Skeletal muscle satellite cell (primary cell): ENCODE measurements at regions not wholly inside any gene's neighbourhood (a gene's known extent, or its start where the extent isn't known, plus 50 kb on each side); places are given as distances from the start of the nearest gene placed in this dataset.
"Not testable (repeated sequence)": the region's sequence is repeated elsewhere in the genome, so short reads cannot be mapped to it uniquely, and the experiment has no call there.

Source experiments
- H3K27me3 ChIP-seq: 2 replicates; pipeline ENCODE4 v1.7.0; 2013; ENCODE audit warnings: low read length; ENCODE audit not compliant: control insufficient read depth, insufficient read depth
- H3K36me3 ChIP-seq: 2 replicates; pipeline ENCODE4 v1.7.0; 2013; ENCODE audit warnings: mild to moderate bottlenecking, control low read depth, low read length; ENCODE audit not compliant: insufficient read depth
- H3K4me1 ChIP-seq: 2 replicates; pipeline ENCODE4 v1.7.0; 2013; ENCODE audit warnings: low read length; ENCODE audit not compliant: control insufficient read depth, insufficient read depth
- H3K4me2 ChIP-seq: 2 replicates; pipeline ENCODE4 v1.7.0; 2013; ENCODE audit warnings: mild to moderate bottlenecking, low read length
- H3K4me3 ChIP-seq: 2 replicates; pipeline ENCODE4 v1.7.0; 2013; ENCODE audit warnings: low read length
- H3K9ac ChIP-seq: 2 replicates; pipeline ENCODE4 v1.7.0; 2013; ENCODE audit warnings: mild to moderate bottlenecking, low read depth, low read length, moderate library complexity
- H3K9me3 ChIP-seq: replicated peaks from 2 replicates; pipeline ENCODE4 v1.7.0; 2013; ENCODE audit warnings: mild to moderate bottlenecking, control low read depth, low read length

DNA sequence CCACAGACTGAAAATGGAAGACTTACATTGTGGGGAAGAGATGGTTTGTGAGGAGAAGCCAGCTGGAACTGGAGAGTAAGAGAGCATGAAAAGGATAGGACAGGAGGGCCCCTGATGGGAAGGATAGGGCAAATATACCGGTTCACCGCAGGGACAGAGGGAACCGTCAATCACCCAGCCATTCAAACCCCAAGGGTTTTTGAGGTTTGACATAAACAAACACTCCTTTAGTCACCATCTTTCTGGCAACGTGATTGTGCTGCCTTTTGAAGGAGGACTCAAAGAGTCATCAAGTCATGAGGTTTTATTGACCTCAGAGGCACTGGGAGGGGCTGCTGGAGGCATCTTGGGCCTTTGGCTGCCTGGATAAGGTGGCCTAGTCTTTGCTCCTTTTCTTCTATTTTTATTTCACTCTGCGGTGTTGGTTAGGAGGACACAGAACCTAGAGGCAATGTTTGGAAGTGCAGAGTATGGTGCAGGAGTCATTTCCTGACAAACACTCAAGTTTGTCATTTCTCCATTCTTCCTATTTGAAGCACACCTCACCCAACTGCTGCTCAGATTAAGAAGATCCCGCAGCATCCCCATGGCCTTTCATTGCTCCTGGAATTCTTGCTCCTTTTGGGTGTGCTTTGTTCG lies 487.3 kb upstream of the SPRED2 start:
- Histone ChIP-seq H3K4me2 (no peak overlapping the region), H3K27me3 (peaks cover 11% of the 10 kb centered on the region), H3K36me3 (no peaks in the 10 kb centered on the region), H3K9me3 (no peaks in the 10 kb centered on the region), H3K4me3 (no peak overlapping the region), H3K4me1 (no peaks in the 10 kb centered on the region), H3K9ac (no peak overlapping the region)

DNA sequence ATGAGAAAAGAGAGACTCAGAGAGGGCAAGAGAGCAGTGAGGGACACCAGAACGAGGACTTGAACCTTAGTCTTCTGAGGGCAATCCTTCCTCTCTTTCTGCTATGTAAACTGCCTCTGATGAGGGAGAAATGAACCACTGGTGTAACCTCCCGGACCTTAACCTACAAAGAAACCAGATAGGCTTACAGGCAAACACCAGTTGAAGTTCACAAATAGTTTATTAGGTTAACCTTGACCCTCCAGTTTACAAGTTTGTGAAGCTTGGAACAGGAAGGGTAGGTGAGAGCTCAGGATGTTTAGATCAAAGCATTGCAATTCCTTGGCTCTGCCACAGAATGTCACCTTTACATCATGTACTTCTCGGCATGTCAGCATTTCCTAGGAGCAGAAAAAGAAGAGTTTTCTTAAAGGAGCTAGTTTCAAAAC lies 486.4 kb upstream of the SPRED2 start:
- Histone ChIP-seq H3K27me3 (peaks cover 11% of the 10 kb centered on the region), H3K4me2 (no peak overlapping the region), H3K4me3 (no peak overlapping the region), H3K9me3 (no peaks in the 10 kb centered on the region), H3K36me3 (no peaks in the 10 kb centered on the region), H3K9ac (no peak overlapping the region), H3K4me1 (no peaks in the 10 kb centered on the region)

DNA sequence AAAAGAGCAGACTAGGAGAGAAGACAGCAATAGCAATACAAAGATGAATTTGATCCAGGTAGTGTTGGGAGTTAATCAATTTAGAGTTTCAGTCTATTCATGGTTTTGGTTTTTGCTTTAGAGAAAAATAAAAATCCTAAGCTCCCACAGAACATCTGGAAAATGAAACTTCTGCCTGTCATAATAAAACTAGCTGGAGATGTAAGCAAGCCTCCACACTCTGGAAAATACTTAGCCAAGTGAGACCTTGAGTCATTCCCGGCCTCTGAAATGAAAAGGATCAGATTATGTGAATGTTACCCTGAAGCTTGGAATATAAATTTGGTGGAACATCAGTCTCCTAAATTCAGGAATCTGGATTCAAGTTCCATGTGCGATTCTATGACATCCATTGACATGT lies 485.6 kb upstream of the SPRED2 start:
- Histone ChIP-seq H3K4me3 (no peak overlapping the region), H3K4me1 (no peaks in the 10 kb centered on the region), H3K36me3 (no peaks in the 10 kb centered on the region), H3K9me3 (no peaks in the 10 kb centered on the region), H3K9ac (no peak overlapping the region), H3K27me3 (peaks cover 11% of the 10 kb centered on the region), H3K4me2 (no peak overlapping the region)

- Histone ChIP-seq H3K27me3 (peaks cover 8% of the 10 kb centered on the region), H3K36me3 (no peaks in the 10 kb centered on the region), H3K4me1 (no peaks in the 10 kb centered on the region), H3K4me2 (no peak overlapping the region), H3K9me3 (no peaks in the 10 kb centered on the region), H3K4me3 (no peak overlapping the region), H3K9ac (no peak overlapping the region)
Observed at GRCh38 chr2:65916785-65917295, 484.4 kb upstream of the SPRED2 start.

GRCh38 chr2:65916177-65916576 lies 483.8 kb upstream of the SPRED2 start:
- Histone ChIP-seq H3K9ac (no peak overlapping the region), H3K4me2 (no peak overlapping the region), H3K4me1 (no peaks in the 10 kb centered on the region), H3K4me3 (no peak overlapping the region), H3K9me3 (no peaks in the 10 kb centered on the region), H3K27me3 (peaks cover 8% of the 10 kb centered on the region), H3K36me3 (no peaks in the 10 kb centered on the region)

DNA sequence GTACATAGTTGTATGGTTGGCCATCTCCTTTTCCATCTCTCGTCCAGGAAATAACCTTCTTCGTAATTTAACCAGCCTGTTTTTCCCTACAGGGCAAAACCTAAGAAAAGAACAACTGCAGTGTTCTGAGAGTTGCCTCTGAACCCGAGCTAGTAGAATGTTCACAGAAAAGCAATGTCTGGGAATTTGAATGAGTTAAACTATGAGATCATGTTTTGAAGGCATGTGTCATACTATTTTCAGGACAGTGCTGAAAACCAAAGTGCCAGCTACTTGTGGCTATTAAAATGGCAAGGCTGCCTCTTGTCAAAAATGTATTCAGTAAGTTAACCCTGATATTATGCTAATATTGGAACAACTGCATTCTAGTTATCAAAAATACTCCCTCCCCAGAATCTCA lies 482.9 kb upstream of the SPRED2 start:
- Histone ChIP-seq H3K9me3 (no peaks in the 10 kb centered on the region), H3K9ac (no peak overlapping the region), H3K4me3 (no peak overlapping the region), H3K4me2 (no peak overlapping the region), H3K27me3 (peaks cover 8% of the 10 kb centered on the region), H3K4me1 (no peaks in the 10 kb centered on the region), H3K36me3 (no peaks in the 10 kb centered on the region)

DNA sequence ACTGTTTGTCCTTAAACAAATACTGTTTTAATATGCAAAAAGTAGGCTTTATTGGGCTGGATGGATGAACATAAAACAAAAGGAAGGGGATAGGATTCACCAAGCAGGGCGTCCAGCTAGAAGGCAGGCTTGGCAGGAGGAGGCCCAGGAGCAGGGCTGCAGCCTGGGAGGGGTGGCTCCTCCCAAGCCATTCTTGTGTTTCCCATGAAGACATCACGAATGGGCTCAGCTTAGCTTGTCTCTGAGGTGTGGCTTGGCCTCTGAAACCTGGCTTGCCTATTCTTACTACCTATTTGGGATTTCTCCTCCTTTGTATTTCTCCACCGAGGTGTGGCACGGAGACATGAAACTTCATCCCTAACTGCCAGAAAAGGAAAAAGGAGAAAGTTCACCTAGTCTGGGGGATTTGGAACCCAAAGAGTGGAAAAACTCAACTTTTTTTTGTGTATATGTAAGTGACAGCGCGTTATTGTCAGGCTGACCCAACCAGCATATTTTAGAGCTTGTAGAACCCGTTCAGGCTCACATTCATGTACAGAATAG lies 481.9 kb upstream of the SPRED2 start:
- H3K4me1 ChIP-seq: no peaks in the 10 kb centered on the region
- peaks cover 8% of the 10 kb centered on the region for H3K27me3 ChIP-seq
- H3K4me3 ChIP-seq: no peak overlapping the region
- no peak overlapping the region for H3K9ac ChIP-seq
- H3K4me2 ChIP-seq: no peak overlapping the region
- no peaks in the 10 kb centered on the region for H3K36me3 ChIP-seq
- H3K9me3 ChIP-seq: no peaks in the 10 kb centered on the region

DNA sequence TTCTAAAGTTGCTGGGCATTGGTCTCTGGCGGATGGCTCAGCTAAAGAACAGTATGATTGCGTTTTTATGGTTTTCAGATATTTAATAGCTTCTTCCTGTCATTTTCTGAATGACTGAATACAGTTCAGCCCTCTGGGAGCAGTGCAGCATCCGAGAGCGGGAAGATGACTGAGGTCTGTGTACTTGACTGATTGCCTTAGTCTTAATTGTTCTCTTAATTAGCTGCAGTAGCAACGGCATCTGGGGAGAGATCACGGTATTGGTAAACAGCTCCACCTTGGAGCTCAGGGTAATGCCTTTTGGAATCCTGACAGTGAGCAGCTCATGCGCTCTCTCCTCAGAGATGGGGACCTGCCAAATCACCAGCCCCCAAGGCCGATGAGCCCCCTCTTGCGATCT lies 481.4 kb upstream of the SPRED2 start:
- Histone ChIP-seq H3K9ac (no peak overlapping the region), H3K9me3 (no peaks in the 10 kb centered on the region), H3K4me1 (no peaks in the 10 kb centered on the region), H3K4me3 (no peak overlapping the region), H3K27me3 (peaks cover 7% of the 10 kb centered on the region), H3K4me2 (no peak overlapping the region), H3K36me3 (no peaks in the 10 kb centered on the region)

DNA sequence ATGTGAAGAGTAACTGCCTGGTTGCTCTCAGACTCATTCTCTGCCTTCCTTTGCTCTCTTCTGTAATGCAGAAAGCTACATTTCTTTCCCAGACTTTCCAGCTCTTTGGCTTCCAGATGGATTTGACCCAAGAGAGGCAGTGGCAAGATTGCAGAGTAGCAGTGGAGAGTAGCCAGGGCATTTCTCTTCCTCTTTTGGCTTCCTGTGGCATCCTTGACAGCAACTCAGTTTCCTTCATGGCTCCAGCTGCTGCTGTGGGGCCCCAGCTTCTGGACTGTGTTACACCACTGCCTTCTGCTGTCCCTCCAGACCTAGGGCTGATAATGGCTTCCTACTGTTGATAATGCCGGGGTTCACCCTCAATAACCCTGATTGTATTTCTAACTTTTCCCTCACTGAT lies 469.4 kb upstream of the SPRED2 start:
- H3K4me2 ChIP-seq: no peak overlapping the region

GRCh38 chr2:65896446-65896845 lies 464.0 kb upstream of the SPRED2 start:
- Histone ChIP-seq H3K4me2 (no peak overlapping the region), H3K9ac (no peak overlapping the region), H3K27me3 (no peaks in the 10 kb centered on the region), H3K9me3 (no peaks in the 10 kb centered on the region), H3K4me3 (no peak overlapping the region), H3K4me1 (no peaks in the 10 kb centered on the region), H3K36me3 (no peaks in the 10 kb centered on the region)

More for the DNA sequence above, 469.4 kb upstream of the SPRED2 start:
- H3K4me1 ChIP-seq: no peaks in the 10 kb centered on the region
- no peaks in the 10 kb centered on the region for H3K9me3 ChIP-seq
- H3K27me3 ChIP-seq: no peaks in the 10 kb centered on the region
- no peaks in the 10 kb centered on the region for H3K36me3 ChIP-seq
- H3K4me3 ChIP-seq: no peak overlapping the region
- no peak overlapping the region for H3K9ac ChIP-seq

GRCh38 chr2:65890131-65890530 lies 457.7 kb upstream of the SPRED2 start:
- H3K36me3 ChIP-seq, H3K9ac ChIP-seq, H3K4me3 ChIP-seq, H3K4me1 ChIP-seq, H3K9me3 ChIP-seq, H3K27me3 ChIP-seq, H3K4me2 ChIP-seq: not testable (repeated sequence)

GRCh38 chr2:65885266-65885665 lies 452.9 kb upstream of the SPRED2 start:
- Histone ChIP-seq H3K4me2 (no peak overlapping the region), H3K4me3 (no peak overlapping the region), H3K4me1 (no peaks in the 10 kb centered on the region), H3K9me3 (no peaks in the 10 kb centered on the region), H3K36me3 (no peaks in the 10 kb centered on the region), H3K9ac (no peak overlapping the region), H3K27me3 (no peaks in the 10 kb centered on the region)
